NT2/D1 (cell line): ENCODE measurements at regions not wholly inside any gene's neighbourhood (a gene's known extent, or its start where the extent isn't known, plus 50 kb on each side); places are given as distances from the start of the nearest gene placed in this dataset.

Experiments used
- YY1 ChIP-seq: IDR thresholded peaks from 2 replicates; pipeline ENCODE4 v1.6.1; 2011; ENCODE audit not compliant: insufficient read length, insufficient read depth
- ZNF274 ChIP-seq: IDR thresholded peaks from 2 replicates; pipeline ENCODE4 v1.6.1; 2011; ENCODE audit warnings: mild to moderate bottlenecking, low read depth, low read length

DNA sequence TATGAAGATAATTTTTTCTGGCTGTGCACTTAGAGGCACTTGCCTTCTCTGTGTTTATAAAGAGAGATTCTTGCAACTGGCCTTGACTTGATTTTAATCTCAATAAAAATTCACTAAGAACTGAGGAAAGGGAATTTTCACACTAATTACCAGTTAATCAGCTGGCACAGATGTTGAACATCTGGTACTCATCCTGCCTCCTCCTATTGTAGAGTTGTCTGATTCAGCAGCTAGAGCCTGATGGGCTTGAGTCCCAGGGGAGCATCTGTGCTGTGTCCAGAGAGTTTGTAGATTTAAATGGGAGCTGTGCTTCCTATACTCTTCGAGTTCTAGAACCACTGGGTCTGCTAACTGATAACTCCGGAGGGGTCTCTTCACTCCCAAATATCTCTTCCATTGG is 50.7 kb upstream of the ADRA1D start:
- TF ChIP-seq ZNF274 (no peak), YY1 (no peak)
